ENCODE measurements at regions not wholly inside any gene's neighbourhood (a gene's known extent, or its start where the extent isn't known, plus 50 kb on each side); places are given as distances from the start of the nearest gene placed in this dataset.

- Histone ChIP-seq H3K36me3 (ENCODE audit: low read depth) (no peaks in the 10 kb centered on the region), H3K9me3 (ENCODE audit: severe bottlenecking) (no peaks in the 10 kb centered on the region), H3K27me3 (ENCODE audit: insufficient read depth, poor library complexity, severe bottlenecking) (no peaks in the 10 kb centered on the region), H3K4me1 (ENCODE audit: insufficient read depth, poor library complexity, severe bottlenecking) (no peaks in the 10 kb centered on the region), H3K4me3 (ENCODE audit: severe bottlenecking) (no peak overlapping the region), H3K27ac (ENCODE audit: poor library complexity, severe bottlenecking) (no peak overlapping the region)
- TF ChIP-seq CTCF (IDR thresholded peaks at IDR 0.05; ENCODE audit: poor library complexity, severe bottlenecking) = no peak
- DNase-seq (ENCODE audit: low spot score) (no peak), ATAC-seq (ENCODE audit: low read depth) (no peak)
Observed at GRCh38 chr1:96544051-96544830, 177.3 kb upstream of the PTBP2 start.

GRCh38 chr1:96544831-96545221 lies 176.8 kb upstream of the PTBP2 start:
- no peaks in the 10 kb centered on the region for H3K27me3 ChIP-seq (ENCODE audit: insufficient read depth, poor library complexity, severe bottlenecking)
- no peak for ATAC-seq (ENCODE audit: low read depth)
- H3K4me1 ChIP-seq (ENCODE audit: insufficient read depth, poor library complexity, severe bottlenecking) = no peaks in the 10 kb centered on the region
- DNase-seq (ENCODE audit: low spot score) = no peak
- no peak overlapping the region for H3K4me3 ChIP-seq (ENCODE audit: severe bottlenecking)
- H3K9me3 ChIP-seq (ENCODE audit: severe bottlenecking) = no peaks in the 10 kb centered on the region
- no peaks in the 10 kb centered on the region for H3K36me3 ChIP-seq (ENCODE audit: low read depth)
- no peak overlapping the region for H3K27ac ChIP-seq (ENCODE audit: poor library complexity, severe bottlenecking)
- TF ChIP-seq CTCF (IDR thresholded peaks at IDR 0.05; ENCODE audit: poor library complexity, severe bottlenecking) = no peak

- no peak for TF ChIP-seq CTCF (IDR thresholded peaks at IDR 0.05; ENCODE audit: poor library complexity, severe bottlenecking)
- H3K27me3 ChIP-seq (ENCODE audit: insufficient read depth, poor library complexity, severe bottlenecking) = no peaks in the 10 kb centered on the region
- no peak for ATAC-seq (ENCODE audit: low read depth)
- no peak for DNase-seq (ENCODE audit: low spot score)
- H3K4me3 ChIP-seq (ENCODE audit: severe bottlenecking) = no peak overlapping the region
- no peaks in the 10 kb centered on the region for H3K4me1 ChIP-seq (ENCODE audit: insufficient read depth, poor library complexity, severe bottlenecking)
- no peak overlapping the region for H3K27ac ChIP-seq (ENCODE audit: poor library complexity, severe bottlenecking)
- no peaks in the 10 kb centered on the region for H3K9me3 ChIP-seq (ENCODE audit: severe bottlenecking)
- H3K36me3 ChIP-seq (ENCODE audit: low read depth) = no peaks in the 10 kb centered on the region
Observed at GRCh38 chr1:96545935-96546656, 175.5 kb upstream of the PTBP2 start.

- H3K4me3 ChIP-seq (ENCODE audit: severe bottlenecking) = no peak overlapping the region
Observed at GRCh38 chr1:96550061-96550460, 171.5 kb upstream of the PTBP2 start.

More at GRCh38 chr1:96550061-96550460, 171.5 kb upstream of the PTBP2 start:
- no peak for DNase-seq (ENCODE audit: low spot score)
- H3K9me3 ChIP-seq (ENCODE audit: severe bottlenecking) = no peaks in the 10 kb centered on the region
- H3K4me1 ChIP-seq (ENCODE audit: insufficient read depth, poor library complexity, severe bottlenecking) = no peaks in the 10 kb centered on the region
- no peak for ATAC-seq (ENCODE audit: low read depth)
- no peak for TF ChIP-seq CTCF (IDR thresholded peaks at IDR 0.05; ENCODE audit: poor library complexity, severe bottlenecking)
- H3K27me3 ChIP-seq (ENCODE audit: insufficient read depth, poor library complexity, severe bottlenecking) = no peaks in the 10 kb centered on the region
- H3K27ac ChIP-seq (ENCODE audit: poor library complexity, severe bottlenecking) = no peak overlapping the region
- no peaks in the 10 kb centered on the region for H3K36me3 ChIP-seq (ENCODE audit: low read depth)
